GM18858 (cell line): ENCODE measurements at regions not wholly inside any gene's neighbourhood (a gene's known extent, or its start where the extent isn't known, plus 50 kb on each side); places are given as distances from the start of the nearest gene placed in this dataset.

Experiments
- ATAC-seq: cut with Tn5 transposase; IDR thresholded peaks from one replicate; pipeline ENCODE4 v1.9.1; 2021; ENCODE audit not compliant: unreplicated experiment

DNA sequence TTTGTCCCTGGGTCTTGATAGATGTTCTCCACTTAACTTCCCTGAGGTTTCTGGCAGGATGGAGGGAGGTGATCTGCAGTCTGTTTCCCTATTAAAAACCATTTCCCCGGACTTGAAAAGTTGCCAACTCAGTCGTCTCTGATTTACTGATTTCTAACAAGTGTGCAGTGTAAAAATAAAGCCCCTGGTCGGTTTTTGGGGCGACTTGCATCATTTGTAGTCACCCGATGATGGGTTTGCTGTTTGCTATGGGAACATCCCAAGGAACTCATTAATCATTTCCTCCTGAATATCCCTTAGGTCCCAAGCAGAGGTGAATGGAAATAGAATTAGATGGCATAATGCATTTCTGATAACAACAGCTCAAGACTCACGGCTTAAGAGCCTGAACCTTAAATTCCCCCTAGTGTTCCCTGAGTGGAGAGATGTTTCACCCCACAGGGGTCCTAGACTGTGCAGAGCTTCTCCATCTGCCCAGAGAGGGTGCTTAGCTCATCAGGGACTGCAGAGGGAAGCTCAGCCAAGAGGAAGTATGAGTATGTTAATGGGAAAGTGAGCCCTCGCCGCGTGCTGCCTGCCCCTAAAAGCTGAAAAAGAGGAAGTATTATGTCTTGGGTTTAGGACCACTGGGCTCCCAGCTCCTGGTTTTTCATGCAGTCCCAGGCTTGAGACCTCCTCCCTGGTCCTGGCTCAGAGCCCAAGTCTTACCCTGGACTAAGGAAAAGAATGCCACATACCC is 115.1 kb upstream of the DAP start:
- no peak for ATAC-seq

DNA sequence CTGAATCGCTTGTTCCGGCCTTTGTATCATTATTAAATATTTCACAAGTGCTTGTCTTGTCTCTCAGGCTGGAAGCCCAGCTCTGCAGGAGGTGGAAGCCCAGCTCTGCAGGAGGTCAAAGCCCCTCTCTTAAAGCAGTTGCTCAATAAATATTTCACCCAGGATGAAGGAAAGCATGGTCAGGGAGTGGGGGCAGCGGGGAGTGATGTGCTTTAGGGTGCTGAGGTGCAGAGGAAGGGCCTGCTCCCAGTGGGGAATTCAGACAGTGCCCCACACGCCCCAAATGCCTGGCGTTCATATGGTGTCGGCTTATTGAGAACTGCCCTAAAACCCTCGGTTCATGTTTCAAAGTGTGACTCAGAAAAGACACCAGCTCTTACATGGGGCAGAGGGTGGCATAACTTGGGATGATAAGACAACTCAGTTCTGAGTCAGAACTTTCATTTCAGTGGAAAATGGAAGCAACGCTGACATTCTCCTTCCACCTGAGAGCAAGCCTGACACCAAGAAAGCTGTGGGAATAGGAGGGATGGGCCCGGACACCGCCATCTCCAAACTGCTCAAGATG is 114.3 kb upstream of the DAP start:
- no peak for ATAC-seq

DNA sequence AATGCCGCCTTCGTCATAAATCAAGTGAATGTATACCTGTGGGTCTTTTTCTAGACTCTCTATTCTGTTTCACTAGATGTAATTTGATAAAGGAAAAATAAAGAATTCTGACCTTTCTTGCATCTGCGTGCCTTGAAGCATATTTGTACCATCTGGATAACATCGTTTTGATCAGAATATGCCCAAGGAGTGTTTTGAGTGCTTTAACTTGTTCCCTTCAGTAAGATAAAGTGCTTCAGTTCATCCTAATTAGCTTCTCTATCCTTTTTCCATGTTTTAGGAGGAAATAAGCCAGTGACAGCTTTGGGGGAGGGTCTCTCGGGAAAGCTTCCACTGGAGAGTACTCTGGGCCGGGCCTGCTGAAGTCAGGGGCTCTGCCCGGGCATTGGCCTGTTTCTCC is 113.5 kb upstream of the DAP start:
- ATAC-seq, result no peak

GRCh38 chr5:10870791-10871190 is 109.8 kb upstream of the DAP start:
- ATAC-seq, result no peak

- no peak for ATAC-seq
Observed at GRCh38 chr5:10868956-10869355, 107.9 kb upstream of the DAP start.

DNA sequence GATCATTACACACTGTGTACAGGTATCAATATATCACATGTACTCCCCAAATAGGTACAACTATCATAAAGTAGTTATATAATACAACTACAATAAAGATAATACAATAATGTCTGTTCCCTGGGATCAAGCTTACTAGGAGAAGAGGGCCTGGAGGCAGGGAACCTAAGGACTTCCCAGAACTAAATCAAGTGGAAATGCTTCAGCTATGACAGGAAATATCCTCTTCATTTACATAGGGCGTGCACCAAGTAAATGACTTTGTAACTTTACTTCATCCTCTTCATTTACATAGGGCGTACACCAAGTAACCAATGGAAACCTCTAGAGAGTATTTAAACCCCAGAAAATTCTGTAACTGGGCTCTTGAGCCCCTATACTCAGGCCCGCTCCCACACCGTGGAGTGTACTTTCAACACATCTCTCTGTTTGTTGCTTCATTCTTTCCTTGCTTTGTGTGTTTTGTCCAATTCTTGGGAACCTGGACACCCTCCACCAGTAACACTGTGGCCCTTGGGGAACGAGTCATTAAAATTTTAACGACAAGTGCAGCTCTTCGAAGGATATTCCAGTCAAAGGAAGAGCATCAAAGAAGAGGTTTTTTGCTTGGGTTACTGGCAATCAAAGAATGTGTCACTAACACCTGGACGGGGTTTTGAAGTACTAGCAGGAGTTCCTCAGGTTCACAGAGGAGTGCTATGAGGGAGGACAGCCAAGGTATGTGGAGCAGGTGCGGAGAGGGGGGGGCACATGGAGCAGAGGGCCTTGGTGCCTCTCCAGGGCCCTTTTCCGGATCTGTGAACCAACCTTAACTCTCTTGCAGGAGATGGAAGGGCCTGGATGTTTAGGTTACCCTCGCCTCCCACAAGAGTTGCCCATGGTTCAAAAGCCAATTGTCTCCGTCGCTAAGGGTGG is 106.6 kb upstream of the DAP start:
- ATAC-seq, result no peak

DNA sequence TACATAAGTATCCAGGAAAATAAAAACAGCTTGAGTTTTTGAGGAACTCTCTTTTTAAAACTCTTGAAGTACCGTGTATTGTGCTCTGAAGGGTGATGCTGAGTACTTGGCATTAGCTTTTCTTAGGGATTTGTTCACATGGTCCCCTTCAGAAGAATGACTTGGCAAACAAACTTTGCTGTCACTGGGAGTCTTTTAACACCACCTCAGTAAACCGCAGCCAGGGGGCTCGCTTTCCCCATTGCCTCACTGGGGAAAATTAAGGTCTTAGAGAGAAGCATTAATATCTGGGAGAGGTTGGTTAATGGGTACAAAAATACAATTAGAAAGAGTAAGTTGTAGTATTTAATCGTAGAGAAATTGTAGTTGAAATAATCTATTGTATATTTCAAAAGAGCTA is 105.9 kb upstream of the DAP start:
- ATAC-seq, result no peak

DNA sequence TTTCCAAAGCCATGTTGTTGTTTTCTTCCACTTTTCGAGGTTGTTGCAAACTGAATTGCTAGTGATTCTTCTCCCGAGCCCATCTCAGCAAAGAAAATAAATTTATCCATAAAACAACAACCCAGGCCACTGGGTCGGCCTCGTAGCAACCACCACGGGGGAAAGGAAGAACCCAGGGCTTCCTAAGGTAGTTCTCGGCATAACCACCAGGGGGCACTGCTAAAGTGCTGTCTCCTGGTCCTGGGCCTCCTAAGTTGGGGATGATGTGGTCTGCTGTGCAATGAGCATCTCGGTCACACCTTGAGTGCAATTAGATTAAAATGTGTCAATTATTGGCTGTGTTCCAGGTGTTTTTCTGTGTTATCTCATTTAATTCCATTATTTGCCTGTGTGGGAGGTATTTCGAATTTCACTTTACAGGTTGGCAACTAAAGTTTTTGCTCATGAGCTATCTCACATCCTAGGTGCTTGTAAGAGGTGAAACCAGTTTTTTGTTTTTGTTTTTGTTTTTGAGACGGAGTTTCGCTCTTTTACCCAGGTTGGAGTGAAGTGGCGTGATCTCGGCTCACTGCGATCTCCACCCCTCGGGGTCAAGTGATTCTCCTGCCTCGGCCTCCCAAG is 102.8 kb upstream of the DAP start:
- ATAC-seq, result peak; percentile 85

DNA sequence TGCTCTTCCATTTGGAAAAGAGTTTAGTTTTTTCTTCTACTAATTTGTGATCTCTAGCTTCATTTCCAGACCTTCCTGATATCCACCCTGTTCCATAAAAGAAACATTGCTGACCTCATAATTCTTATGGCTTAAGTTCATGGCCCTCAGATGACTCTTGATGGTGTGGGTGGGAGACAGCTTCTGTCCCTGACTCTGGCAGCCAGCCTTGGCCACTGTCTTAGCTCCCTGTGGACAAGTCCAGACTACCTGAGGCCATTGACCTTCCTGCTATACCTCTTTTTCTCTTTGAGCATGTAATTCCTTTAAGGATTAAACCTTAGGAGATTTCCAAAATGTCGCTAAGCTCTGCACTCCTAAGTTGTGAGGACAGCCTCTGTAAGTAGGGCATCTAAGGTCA is 101.1 kb upstream of the DAP start:
- ATAC-seq, result no peak

DNA sequence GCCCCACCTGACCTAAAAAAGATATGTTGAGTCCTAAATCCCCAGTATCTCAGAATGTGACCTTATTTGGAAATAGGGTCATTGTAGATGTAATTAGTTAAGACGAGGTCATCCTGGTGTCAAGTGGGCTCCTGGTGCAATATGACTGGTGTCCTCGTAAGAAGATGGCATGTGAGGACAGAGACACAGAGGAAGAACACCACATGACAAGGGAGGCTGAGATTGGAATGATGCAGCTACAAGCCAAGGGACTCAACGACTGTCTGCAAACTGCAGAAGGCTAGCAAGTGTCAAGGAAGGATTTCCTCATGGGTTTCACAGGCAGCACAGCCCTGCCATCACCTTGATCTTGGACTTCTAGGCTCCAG is 100.4 kb upstream of the DAP start:
- ATAC-seq, result no peak

DNA sequence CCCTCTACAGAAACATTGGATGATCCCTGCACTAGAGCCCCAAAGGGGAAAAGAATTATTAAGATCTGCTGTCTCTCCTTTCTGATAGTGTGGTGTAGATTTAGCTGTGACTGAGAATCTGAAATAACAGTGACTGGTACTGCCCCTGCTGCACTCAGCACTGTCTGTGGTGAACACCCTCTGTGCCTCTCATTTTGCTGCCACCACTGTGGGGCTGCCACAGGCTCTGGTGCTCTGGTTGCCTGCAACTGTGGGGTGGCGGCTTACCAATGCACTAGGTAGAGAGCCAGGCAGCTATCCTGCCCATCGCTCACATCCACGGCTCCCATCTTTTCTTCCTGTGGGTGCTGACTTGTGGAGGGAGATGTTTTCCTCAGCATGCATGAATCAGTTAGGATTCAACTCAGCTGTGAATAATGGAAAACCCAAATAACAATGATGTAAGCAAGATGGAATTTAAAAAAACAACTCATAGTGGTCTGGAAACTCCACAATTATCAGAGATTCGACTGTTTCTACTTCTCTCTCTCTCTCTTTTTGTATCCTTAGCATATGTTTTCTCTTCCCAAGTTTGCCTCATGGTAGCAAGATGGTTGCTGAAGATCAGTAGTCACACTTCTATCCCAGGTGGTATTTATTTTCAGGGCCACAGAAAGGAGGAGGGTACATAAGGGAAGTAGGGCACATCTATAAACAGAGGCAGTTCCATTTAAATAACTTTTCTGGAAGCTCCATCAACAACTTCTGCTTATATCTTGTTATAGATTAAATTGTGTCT is 99.8 kb upstream of the DAP start:
- no peak for ATAC-seq

DNA sequence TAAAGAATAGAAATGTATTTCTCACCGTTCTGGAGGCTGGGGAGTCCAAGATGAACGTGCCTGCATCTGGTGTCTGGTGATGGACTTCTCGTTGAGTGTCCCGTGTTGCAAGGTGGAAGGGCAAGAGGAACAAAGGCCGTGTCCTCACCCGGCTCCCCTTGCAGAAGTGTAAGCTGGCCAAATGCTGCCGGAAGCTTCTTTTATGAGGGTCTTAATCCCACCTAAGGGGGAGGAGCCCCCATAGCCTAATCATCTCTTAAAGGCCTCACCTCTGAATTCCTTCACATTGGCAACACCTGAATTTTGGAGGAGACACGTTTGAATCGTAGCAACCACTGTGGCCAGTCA is 99.1 kb upstream of the DAP start:
- ATAC-seq, result no peak

- ATAC-seq, result no peak
Observed at GRCh38 chr5:10859393-10860195, 98.6 kb upstream of the DAP start.

GRCh38 chr5:10858945-10859344 is 97.9 kb upstream of the DAP start:
- ATAC-seq, result no peak

GRCh38 chr5:10858307-10858706 is 97.3 kb upstream of the DAP start:
- no peak for ATAC-seq

DNA sequence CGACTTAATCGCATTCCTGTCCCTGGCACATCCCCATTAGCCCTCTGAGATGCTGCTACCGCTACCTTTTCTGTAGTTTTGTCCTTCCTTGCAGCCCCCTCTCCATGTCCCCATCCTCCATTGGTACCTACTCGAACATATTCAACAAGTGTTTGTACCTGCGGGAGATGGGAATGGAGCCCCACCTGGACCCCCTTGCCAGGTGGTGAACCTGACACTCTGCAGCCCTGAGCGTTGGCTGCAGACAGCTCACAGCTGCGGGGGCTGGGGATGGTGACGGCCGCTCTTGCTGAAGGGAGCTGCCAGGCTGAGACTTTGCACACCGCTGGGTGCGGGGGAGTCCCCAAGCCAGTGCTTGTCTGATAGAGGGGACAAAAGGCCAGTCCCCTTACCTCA is 96.3 kb upstream of the DAP start:
- no peak for ATAC-seq

DNA sequence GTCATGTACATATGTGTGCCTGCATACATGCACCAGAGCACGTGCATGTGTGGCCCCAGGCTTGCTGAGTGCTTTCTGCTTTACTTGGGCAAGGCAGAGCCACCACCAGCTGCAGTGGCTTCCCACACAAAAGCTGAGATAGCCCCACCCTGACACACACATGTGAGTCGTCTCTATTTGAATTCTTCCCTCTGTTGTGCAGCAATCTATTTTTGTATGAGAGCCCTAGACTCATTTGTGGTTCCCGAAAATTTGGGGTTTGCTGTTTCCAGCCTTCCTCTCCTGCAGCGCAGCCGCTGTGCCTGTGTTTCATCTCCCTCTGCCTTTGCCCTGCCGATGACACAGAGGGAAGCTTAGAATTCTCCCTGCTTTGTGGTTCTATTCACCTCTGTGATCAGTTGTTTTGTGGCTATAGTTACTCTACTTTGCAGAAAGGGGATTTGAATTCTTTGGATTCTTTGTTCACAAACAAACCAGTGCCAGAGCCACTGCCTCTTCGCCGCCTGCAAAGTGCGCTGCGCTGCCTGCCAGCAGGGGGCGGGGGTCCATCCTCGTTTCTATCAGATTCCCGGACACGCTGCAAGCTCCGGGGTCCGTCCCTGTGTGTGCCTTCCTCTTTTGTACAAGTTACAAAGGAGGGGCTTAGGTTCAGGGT is 95.8 kb upstream of the DAP start:
- no peak for ATAC-seq

GRCh38 chr5:10856071-10856470 is 95.0 kb upstream of the DAP start:
- no peak for ATAC-seq

DNA sequence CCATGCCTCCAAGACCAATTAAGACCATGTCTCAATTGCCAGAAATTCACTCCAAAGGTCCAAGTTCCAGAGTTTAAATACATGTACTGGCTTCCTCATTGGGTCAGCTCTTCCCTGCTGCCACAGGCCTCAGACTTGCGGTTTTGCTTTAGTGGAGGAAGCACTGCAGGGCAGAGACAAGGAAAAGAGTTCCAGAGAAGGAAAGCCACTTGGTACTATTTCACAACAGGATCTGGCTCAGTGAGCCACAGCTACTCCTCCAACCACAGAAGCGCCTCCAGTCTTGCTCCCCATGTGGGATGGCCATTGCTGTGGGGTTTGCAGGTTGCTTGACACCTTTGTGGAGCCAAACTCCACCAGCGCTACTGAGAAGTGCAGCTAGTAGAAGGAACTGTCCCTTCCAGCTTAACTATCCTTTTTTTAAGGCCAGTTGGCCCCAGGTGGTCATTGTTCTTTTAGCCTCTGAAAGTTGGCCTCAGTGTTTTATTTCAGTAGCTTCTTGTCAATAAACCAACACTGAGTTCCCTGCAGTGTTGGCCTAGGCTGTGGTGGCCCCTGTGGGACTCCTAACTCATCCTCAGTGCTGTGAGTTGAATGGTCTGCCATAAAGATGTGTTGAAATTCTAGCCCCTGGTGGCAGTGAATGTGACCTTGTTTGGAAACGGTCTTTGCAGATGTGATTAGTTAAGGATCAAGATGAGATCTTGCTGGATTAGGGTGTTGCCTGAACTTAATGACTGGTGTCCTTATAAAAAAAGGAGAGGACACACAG is 93.7 kb upstream of the DAP start:
- ATAC-seq, result no peak
